SU-DHL-6 (cell line): ENCODE measurements at regions not wholly inside any gene's neighbourhood (a gene's known extent, or its start where the extent isn't known, plus 50 kb on each side); places are given as distances from the start of the nearest gene placed in this dataset.
A peak's percentile ranks its signal among the peaks of the same experiment; 100 is the strongest.

ENCODE experiments used
- H2AFZ ChIP-seq: fragments of 200-600 bp; sonication (generic); 2 replicates; pipeline ENCODE4 v1.6.1; 2014; ENCODE audit warnings: low read depth, mild to moderate bottlenecking, moderate library complexity, mixed read lengths, antibody characterized with exemption, low read length; ENCODE audit not compliant: severe bottlenecking
- H3F3A ChIP-seq: fragments of 200-600 bp; shearing (Covaris generic); 2 replicates; pipeline ENCODE4 v1.6.0; 2016; ENCODE audit warnings: antibody characterized with exemption, mild to moderate bottlenecking; ENCODE audit not compliant: insufficient read depth
- H3K27ac ChIP-seq: fragments of 200-600 bp; sonication (generic); 2 replicates; pipeline ENCODE4 v1.5.1; 2016; ENCODE audit warnings: low read depth, mild to moderate bottlenecking, low read length, moderate library complexity, mixed read lengths
- H3K27me3 ChIP-seq: fragments of 200-600 bp; sonication (generic), shearing (Covaris generic); 2 replicates; pipeline ENCODE4 v1.6.0; 2014; ENCODE audit warnings: mild to moderate bottlenecking, low read length
- H3K36me3 ChIP-seq: fragments of 200-600 bp; sonication (generic); 2 replicates; pipeline ENCODE4 v1.6.1; 2014; ENCODE audit warnings: mild to moderate bottlenecking, low read length, mixed read lengths
- H3K4me2 ChIP-seq: fragments of 300-600, 200-600 bp; shearing (Covaris generic), sonication (generic); 2 replicates; pipeline ENCODE4 v1.6.0; 2014; ENCODE audit warnings: low read length, low read depth, mild to moderate bottlenecking; ENCODE audit not compliant: poor library complexity, severe bottlenecking
- H3K4me3 ChIP-seq: fragments of 200-600 bp; sonication (generic); 2 replicates; pipeline ENCODE4 v1.5.1; 2014; ENCODE audit warnings: antibody characterized with exemption, low read length, mild to moderate bottlenecking, mixed read lengths; ENCODE audit not compliant: insufficient read depth, poor library complexity, severe bottlenecking
- H3K79me2 ChIP-seq: fragments of 200-600 bp; sonication (generic); 2 replicates; pipeline ENCODE4 v1.6.1; 2014; ENCODE audit warnings: mild to moderate bottlenecking, low read length, moderate library complexity; ENCODE audit not compliant: insufficient read depth
- H3K9ac ChIP-seq: fragments of 200-600 bp; sonication (generic); 2 replicates; pipeline ENCODE4 v1.7.0; 2014; ENCODE audit warnings: mild to moderate bottlenecking, low read length
- H3K9me2 ChIP-seq: fragments of 200-600 bp; sonication (generic); replicated peaks from 2 replicates; pipeline ENCODE4 v1.6.1; 2014; ENCODE audit warnings: low read length; ENCODE audit not compliant: insufficient read depth
- H3K9me3 ChIP-seq: fragments of 200-600 bp; sonication (generic); 2 replicates; pipeline ENCODE4 v1.6.1; 2014; ENCODE audit warnings: low read length, mixed read lengths; ENCODE audit not compliant: insufficient read depth
- H4K20me1 ChIP-seq: fragments of 200-600 bp; sonication (generic); 2 replicates; pipeline ENCODE4 v1.6.1; 2014; ENCODE audit warnings: low read depth, mild to moderate bottlenecking, antibody characterized with exemption, low read length, moderate library complexity, mixed read lengths
- EZH2phosphoT487 ChIP-seq: fragments of 200-600 bp; sonication (generic), shearing (Covaris generic); conservative IDR thresholded peaks from 2 replicates; pipeline ENCODE4 v1.6.1; 2018; ENCODE audit warnings: mild to moderate bottlenecking, antibody characterized with exemption, low read length, moderate library complexity, mixed read lengths
- TF ChIP-seq, protein P1 (sequence below): fragments of 200-600 bp; sonication (generic); IDR thresholded peaks from one replicate; pipeline ENCODE4 v1.5.1; 2017; ENCODE audit warnings: antibody characterized with exemption, mild to moderate bottlenecking, low read length, moderate library complexity; ENCODE audit not compliant: insufficient read depth, poor library complexity, severe bottlenecking

DNA sequence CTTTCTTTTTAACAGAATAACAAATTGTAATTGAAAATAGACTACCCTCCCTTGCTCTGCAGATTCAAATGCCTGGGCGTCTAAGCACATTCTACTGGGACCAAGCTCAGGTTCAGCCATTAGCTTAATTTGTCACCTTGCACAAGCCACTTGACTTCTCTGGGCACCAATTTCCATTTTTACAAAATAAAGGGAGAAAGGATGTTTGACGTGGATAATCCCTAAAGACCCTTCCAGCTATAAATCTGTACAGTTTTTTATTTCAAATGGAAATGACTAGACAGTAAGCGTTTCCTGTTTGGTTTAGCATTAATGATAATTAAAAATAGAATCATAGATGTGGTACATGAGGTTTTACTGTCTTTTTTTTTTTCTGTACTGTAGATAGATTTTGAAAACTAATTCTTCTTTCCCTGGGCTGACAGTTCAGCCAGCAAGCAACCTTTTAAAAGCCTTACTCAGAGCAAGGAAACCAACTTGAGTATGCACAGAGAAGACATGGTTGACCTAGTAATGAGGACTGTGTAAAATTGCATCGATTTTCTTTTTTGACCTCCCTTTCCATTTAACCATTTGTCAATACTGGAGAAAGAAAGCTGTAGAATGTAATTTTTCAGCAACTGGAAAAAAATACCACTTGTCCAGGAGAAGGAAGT, 1329.5 kb upstream of the CDH8 start:
- no peaks in the 10 kb centered on the region for H3K79me2 ChIP-seq

DNA sequence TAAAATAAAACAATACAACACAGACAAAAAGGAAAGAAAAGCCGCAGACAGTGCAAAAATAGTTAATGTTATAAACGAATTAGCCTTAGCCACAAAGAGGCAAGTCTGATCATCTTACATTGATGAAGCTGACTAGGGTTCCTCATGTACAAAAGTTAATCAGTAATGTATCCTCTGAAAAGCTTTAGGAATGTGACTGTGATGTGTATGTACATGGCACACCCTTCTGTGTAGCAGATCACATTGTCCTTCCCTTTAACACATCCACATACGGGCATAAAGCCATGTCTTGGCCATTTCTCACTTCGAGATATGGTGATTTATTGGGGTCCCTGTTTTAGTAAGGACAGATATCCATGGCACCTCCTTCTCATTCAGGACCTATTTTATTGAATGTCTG, 1327.5 kb upstream of the CDH8 start:
- Histone ChIP-seq H2AFZ (no peak overlapping the region), H3F3A (no peaks in the 10 kb centered on the region), H3K9ac (no peak overlapping the region), H3K9me2 (no peaks in the 10 kb centered on the region), H3K4me2 (no peak overlapping the region), H3K36me3 (no peaks in the 10 kb centered on the region), H3K27me3 (no peaks in the 10 kb centered on the region), H3K4me3 (no peak overlapping the region), H4K20me1 (no peaks in the 10 kb centered on the region), H3K27ac (no peak overlapping the region), H3K79me2 (no peaks in the 10 kb centered on the region), H3K9me3 (no peaks in the 10 kb centered on the region)
- TF ChIP-seq, protein P1, sequence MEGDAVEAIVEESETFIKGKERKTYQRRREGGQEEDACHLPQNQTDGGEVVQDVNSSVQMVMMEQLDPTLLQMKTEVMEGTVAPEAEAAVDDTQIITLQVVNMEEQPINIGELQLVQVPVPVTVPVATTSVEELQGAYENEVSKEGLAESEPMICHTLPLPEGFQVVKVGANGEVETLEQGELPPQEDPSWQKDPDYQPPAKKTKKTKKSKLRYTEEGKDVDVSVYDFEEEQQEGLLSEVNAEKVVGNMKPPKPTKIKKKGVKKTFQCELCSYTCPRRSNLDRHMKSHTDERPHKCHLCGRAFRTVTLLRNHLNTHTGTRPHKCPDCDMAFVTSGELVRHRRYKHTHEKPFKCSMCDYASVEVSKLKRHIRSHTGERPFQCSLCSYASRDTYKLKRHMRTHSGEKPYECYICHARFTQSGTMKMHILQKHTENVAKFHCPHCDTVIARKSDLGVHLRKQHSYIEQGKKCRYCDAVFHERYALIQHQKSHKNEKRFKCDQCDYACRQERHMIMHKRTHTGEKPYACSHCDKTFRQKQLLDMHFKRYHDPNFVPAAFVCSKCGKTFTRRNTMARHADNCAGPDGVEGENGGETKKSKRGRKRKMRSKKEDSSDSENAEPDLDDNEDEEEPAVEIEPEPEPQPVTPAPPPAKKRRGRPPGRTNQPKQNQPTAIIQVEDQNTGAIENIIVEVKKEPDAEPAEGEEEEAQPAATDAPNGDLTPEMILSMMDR, result no peak
- TF ChIP-seq EZH2phosphoT487, result no peak

More for the DNA sequence above, 1329.5 kb upstream of the CDH8 start:
- no peak overlapping the region for H3K4me2 ChIP-seq
- no peak for TF ChIP-seq EZH2phosphoT487
- TF ChIP-seq, protein P1, result no peak
- H4K20me1 ChIP-seq, result no peaks in the 10 kb centered on the region
- H3K4me3 ChIP-seq, result no peak overlapping the region
- H3K27ac ChIP-seq, result no peak overlapping the region
- no peak overlapping the region for H3K9ac ChIP-seq
- no peaks in the 10 kb centered on the region for H3K36me3 ChIP-seq
- H3K9me3 ChIP-seq, result no peaks in the 10 kb centered on the region
- no peak overlapping the region for H2AFZ ChIP-seq
- no peaks in the 10 kb centered on the region for H3K9me2 ChIP-seq
- no peaks in the 10 kb centered on the region for H3K27me3 ChIP-seq
- H3F3A ChIP-seq, result no peaks in the 10 kb centered on the region

DNA sequence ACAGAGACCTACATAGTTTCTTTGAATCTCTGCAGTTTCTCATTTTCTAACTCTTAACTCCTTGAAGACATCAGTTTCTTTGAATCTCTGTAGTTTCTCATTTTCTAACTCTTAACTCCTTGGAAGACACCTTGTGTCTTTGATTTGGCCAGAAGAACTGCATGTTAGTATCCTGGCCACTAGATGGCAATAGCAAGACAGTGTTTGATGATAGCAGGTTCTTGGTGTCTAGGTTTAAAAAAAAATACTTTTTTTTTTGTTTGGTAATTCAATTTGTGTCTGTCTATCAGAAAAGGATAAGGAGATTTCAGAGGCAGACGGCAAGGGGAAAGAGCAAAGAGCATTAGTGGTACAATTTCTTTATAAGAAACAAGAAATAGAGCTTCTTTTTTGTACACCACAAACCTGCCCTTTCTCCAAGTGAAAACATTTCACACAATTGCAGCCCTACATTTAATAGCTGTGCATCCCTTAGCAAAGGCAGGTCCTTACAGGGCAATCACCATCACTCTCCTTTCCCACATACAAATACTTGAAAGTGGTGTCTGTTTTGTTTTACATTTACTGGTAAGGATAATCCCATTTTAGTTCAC, 1324.9 kb upstream of the CDH8 start:
- TF ChIP-seq, protein P1, result peak; percentile 62
- no peak for TF ChIP-seq EZH2phosphoT487

More for the DNA sequence above, 1324.9 kb upstream of the CDH8 start:
- Histone ChIP-seq H3F3A (no peaks in the 10 kb centered on the region), H3K27ac (no peak overlapping the region), H3K4me3 (no peak overlapping the region), H3K9me2 (no peaks in the 10 kb centered on the region), H3K27me3 (no peaks in the 10 kb centered on the region), H3K4me2 (no peak overlapping the region), H4K20me1 (no peaks in the 10 kb centered on the region), H2AFZ (no peak overlapping the region), H3K79me2 (no peaks in the 10 kb centered on the region), H3K36me3 (no peaks in the 10 kb centered on the region), H3K9ac (no peak overlapping the region), H3K9me3 (no peaks in the 10 kb centered on the region)
